ENCODE measurements at regions not wholly inside any gene's neighbourhood (a gene's known extent, or its start where the extent isn't known, plus 50 kb on each side); places are given as distances from the start of the nearest gene placed in this dataset.

DNA sequence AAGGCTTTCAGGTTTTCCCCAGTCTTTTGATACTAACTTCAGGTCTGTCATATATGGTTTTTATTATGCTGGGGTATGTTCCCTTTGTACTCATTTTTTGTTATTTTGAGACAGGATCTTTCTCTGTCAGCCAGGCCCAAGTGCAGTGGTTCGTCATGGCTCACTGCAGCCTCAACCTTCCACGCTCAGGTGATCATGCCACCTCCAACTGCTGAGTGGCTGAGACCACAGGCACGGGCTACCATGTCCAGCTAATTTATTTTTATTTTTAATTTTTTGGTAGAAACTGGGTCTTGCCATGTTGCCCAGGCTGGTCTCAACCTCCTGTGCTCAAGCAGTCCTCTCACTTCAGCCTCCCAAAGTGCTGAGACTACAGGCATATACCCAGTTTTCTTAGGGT is 50.6 kb upstream of the PDGFD start:
- 84 to 86% methylated on average over 3 of the region's 3 CpGs for WGBS, 2 donors
- Histone ChIP-seq H3K27ac (no peak overlapping the region), H3K36me3 (no peaks in the 10 kb centered on the region), H3K27me3 (no peaks in the 10 kb centered on the region), H3K9me3 (peaks cover 0 to 4% (median 0%) of the 10 kb centered on the region in 4 donors), H3K4me3 (no peak overlapping the region), H3K4me1 (no peaks in the 10 kb centered on the region)
- ATAC-seq (ENCODE audit: low FRiP score in 2 of 2): no peak
- TF ChIP-seq, protein P1, sequence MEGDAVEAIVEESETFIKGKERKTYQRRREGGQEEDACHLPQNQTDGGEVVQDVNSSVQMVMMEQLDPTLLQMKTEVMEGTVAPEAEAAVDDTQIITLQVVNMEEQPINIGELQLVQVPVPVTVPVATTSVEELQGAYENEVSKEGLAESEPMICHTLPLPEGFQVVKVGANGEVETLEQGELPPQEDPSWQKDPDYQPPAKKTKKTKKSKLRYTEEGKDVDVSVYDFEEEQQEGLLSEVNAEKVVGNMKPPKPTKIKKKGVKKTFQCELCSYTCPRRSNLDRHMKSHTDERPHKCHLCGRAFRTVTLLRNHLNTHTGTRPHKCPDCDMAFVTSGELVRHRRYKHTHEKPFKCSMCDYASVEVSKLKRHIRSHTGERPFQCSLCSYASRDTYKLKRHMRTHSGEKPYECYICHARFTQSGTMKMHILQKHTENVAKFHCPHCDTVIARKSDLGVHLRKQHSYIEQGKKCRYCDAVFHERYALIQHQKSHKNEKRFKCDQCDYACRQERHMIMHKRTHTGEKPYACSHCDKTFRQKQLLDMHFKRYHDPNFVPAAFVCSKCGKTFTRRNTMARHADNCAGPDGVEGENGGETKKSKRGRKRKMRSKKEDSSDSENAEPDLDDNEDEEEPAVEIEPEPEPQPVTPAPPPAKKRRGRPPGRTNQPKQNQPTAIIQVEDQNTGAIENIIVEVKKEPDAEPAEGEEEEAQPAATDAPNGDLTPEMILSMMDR (IDR thresholded peaks at IDR 0.05): no peak
- no peak for DNase-seq

Small RNA genes lying in the stretch of these regions (small RNA-seq; reads per million reads assigned to genes)
- gene AP001485.1: 0 reads per million in 4 donors
- gene MIR7641-1: 0 reads per million in 4 donors

All from upper lobe of left lung (tissue), 6 donors.